OCI-M2 (cell line): ENCODE measurements at regions not wholly inside any gene's neighbourhood (a gene's known extent, or its start where the extent isn't known, plus 50 kb on each side); places are given as distances from the start of the nearest gene placed in this dataset.

ENCODE experiments used
- DNase-seq: peaks from one replicate; lab custom pipeline; 2025; ENCODE audit not compliant: unreplicated experiment; lab: John Stamatoyannopoulos, UW

DNA sequence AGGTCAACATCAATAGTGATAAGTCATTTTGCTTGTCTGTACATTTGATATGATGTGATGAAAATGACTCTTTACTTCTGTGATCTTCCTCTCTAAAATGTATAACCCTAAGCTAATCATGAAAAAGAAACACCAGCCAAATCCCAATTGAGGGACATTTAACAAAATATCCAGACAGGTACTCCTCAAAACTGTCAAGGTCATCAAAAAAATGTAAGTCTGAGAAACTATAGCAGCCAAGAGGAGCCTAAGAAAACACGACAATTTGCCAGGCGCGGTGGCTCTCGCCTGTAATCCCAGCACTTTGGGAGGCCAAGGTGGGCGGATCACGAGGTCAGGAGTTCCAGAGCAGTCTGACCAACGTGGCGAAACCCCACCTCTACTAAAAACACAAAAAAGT is 708.5 kb upstream of the ID4 start:
- DNase-seq, result no peak

GRCh38 chr6:19135706-19136105 is 701.5 kb upstream of the ID4 start:
- no peak for DNase-seq

DNA sequence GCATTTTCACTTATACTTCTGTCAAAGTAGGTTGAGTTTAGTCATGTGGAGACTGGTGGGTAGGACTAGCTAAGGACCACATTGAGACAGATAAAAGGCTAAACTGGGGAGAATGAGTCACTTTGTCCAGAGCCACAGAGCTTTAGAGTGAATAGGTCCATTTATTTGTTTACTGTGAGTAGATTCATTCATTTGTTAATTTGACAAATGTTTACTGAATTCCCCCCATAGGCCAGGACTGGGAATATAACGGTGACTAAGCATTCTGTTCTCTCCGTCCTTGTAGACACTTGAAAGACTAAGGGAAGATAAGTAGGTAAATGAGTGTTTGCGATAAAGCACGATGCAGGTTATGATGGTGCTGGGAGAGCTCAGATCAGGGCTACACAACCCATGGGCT is 699.7 kb upstream of the ID4 start:
- DNase-seq, result no peak

- no peak for DNase-seq
Measured at GRCh38 chr6:19142275-19142674, 694.9 kb upstream of the ID4 start.

DNA sequence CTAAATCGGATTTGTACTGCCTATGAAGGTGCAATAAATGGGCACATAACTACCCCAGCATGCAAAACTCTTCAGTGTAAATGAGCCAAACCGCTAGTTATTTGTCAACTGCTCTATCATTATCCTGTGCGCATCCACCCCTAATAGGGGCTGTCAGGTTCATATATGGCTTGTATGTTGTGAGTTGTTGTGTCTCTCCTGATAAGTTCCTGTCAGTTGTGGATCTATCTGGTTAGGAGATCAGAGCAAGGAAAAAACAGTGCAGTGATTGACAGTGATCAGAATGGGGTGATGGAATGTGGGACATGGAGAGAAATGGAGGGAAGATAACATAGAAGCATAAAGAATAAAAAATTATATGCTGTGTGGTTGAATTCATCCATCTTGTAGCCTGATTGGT is 686.9 kb upstream of the ID4 start:
- no peak for DNase-seq

DNA sequence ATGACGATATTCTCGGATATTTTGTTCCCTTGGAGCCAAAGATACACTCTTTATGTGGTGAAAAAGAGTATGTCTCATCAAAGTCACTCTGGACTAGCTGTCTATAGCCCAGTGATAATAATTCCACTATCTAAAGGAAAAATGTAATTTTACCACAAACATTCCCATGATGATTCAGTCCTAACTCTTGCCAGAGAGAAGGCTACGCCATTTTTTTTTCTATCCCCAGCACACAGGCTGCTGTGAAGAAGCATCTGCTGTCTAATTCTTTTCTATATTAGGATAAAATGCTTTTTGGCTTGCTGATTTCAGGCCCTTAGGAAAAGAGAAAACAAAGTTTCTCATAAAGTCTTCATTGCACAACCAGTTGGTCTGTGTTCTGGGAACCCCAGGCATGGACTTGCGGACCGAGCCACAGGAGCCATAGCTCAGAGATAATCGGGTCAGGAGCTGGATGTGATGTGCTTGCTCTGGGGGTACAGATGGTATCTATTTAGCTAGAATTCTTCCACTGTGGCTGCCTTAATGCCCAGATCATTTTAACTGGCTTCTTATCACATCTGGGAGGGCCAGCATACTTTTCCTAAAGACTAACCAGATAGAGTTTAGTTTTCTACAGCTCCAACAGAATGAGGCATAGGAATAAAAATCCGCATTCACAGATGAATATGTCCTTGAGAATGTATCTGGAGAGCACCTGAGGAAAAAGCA is 683.7 kb upstream of the ID4 start:
- DNase-seq, result no peak

- DNase-seq, result no peak
Measured at GRCh38 chr6:19153981-19154295, 683.2 kb upstream of the ID4 start.

DNA sequence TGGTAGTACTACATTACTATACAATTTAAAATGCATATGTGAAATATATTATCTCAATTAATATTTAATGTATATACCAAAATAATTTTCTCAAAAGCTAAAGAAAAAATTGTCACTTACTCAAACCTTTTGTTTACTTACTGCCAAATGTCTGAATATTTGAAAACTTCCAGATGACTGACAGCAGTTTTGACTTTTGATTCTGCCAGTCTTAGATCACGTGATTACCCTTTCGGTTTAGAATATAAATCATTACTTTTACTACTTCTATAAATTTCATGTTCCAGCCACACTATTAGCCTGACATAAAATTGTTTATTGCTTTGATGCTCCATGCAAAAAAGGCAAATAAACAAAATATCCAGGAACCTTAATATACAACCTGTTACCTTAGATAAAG is 680.7 kb upstream of the ID4 start:
- DNase-seq, result no peak

- DNase-seq, result no peak
Measured at GRCh38 chr6:19157486-19157885, 679.7 kb upstream of the ID4 start.

GRCh38 chr6:19158586-19158985 is 678.6 kb upstream of the ID4 start:
- no peak for DNase-seq

DNA sequence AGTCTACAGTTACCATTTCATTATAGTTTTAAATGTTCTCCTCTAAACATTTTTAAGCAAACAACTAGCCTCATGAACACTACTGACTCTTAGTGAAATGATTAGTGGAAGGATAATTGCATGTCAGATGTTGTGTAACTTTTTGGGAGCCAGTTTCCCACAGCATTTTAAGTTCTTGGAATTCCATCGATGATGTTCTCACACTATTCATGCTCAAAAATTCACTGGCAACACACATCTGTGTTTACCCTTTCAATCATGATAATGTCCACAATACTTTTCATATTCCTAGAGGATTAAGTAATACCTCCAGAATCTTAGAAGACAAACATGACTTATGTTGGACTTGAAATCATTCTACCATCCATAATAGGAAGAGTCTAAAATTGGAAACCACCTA is 678.1 kb upstream of the ID4 start:
- no peak for DNase-seq

DNA sequence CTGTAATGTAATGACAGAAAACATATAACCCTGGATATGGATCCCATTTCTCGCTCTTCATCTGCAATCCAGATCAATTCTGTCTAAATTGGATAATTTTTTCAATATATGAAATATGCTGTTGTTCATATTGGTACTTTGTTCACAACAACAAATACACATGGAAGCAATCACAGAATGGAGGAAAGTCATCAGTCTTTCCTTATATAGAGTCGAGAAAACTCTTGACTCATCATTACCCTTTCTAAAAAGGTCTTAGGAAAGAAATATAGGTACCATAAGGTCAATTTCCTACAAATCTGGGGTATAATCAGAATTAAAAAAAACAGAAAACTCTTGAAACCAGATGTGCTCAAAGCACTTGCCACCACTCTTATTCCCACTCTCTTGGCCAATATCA is 677.6 kb upstream of the ID4 start:
- no peak for DNase-seq

DNA sequence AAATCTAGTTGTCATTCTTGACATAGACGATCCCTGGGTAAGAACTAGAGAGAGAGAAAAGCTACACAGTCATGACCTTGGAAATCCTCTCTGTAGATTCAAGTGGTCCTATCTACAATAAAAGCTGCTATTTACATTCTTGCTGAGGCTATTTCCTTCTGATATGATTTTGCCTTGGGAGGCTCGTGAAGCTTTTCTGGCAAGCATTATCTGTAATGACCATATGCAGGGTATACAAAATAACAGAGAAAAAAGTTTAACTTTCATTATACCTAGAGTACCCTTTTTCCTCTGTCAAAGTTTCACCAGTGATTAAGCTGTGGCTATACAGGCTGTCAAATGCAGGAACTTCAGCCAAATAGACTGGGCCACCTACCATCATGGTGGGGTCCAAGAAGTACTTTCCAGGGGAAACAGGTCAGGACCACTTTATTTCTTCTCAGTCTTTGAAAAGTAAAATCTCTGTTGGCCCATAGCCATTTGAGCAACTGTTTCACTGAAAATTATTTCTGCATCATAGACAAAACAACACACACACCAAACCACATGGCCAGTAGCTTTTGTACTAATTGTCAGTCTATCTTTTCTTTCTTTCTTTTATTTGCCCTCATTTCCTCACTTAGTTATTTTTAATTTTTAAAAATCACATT is 677.0 kb upstream of the ID4 start:
- no peak for DNase-seq

DNA sequence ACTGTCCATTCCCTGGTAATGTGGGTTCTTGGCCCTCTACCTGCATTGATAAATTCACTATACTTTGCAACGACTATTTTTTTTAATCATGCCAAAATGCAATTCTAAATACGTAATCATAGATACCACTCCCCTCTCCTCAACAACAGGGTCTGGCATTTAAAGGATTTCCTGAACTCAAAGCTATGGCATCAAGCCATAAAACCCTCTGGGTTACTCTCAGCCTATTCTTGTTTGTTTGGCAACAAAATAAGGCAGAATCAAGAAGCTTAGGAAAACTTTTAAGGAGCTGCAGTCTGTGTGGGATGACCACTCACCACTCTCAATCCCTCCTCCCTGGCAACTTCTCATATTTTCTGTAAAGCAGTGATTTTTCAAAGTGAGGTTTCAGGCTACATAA is 669.9 kb upstream of the ID4 start:
- no peak for DNase-seq

DNA sequence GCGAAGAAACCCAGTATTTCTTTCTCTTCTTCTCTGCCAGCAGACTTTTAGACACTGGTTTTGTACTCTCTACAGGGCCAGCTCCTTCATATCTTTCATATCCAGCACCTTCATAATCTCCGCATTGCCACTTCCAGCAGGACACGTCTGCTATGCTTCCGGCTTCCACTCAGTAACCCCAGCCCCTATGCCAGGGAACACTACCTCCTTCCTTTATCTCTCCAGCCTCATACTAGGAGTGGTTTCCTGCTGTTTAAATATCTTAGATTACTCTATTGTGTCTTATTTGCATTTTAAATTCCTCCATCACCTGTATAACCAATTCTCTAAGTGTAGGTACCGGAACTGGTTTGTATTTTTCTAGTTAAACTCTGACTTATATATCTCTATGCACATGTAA is 667.8 kb upstream of the ID4 start:
- DNase-seq, result no peak

GRCh38 chr6:19175023-19175422 is 662.1 kb upstream of the ID4 start:
- DNase-seq, result no peak

DNA sequence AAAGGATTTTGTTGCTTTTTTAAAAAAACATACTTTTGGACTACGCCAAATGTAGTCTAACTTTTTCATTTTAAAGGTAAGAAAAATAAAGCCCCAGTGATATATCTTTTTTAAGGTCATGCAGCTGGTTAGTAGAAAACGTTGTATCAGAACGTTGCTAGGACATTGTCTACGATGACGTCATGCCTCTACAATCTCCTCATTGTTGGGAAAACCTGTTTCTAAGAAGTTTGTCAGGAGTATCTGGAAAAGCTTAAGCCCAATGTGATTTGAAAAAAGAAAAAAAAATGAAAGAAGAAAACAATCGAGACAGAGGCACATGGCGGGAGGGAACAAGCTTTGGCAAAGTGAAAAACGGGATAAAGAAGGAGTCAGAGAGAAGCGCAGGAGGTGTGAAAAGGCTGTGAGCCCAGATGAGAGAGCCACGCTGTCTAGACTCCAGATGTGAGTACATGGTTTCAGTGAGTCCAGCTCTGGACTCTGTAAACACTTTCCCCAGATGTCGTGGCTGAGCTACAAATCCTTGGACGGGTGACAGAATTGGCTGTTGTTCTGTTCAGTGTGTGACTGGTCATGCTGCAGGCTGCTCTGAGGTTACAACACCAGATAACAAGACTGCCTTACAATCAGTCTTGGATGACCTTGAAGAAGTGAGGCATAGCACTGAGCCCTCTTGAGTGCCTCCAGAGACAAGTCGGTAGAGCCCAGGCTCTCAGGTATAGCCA is 656.7 kb upstream of the ID4 start:
- DNase-seq, result no peak

- no peak for DNase-seq
Measured at GRCh38 chr6:19181211-19181610, 656.0 kb upstream of the ID4 start.

- no peak for DNase-seq
Measured at GRCh38 chr6:19193624-19194023, 643.5 kb upstream of the ID4 start.

DNA sequence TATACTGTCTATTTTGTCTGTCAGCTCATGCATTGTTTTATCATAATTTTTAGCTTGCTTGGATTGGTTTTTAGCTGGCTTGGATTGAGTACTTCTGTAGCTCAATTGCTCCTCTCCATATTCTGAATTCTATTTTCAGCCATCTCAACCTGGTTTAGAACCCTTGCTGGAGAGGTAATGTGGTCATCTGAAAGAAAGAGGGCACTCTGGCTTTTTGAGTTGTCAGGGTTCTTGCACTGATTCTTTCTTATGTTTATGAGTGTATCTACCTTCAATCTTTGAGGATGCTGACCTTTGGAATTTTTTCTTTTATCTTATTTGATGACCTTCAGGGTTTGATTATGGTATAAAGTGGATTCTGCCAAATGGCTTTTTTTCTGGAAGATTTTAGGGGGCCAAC is 632.7 kb upstream of the ID4 start:
- no peak for DNase-seq

DNA sequence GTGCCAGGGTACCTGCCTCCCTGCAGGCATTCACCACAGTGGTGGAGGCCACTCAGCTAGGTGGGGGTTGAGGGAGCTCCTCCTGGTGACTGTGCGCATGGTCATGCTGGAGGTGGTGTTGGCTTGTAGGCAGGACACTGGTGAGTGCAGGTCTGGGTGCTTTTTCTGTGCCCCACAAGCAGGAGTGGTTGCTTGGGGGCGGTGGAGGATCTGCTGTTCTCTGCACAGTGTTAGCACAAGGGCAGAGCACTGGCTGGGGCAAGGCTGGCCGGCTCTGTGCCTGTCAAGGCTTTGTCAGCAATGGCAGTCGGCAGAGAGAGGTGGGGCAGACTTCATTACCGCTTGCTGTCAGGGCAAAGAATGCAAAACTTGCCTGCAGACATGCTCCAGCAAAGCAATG is 632.1 kb upstream of the ID4 start:
- DNase-seq, result no peak

- no peak for DNase-seq
Measured at GRCh38 chr6:19209202-19209601, 628.0 kb upstream of the ID4 start.
